Ecto neural progenitor cell (in vitro differentiated cells): ENCODE measurements at regions not wholly inside any gene's neighbourhood (a gene's known extent, or its start where the extent isn't known, plus 50 kb on each side); places are given as distances from the start of the nearest gene placed in this dataset.

ENCODE experiments used
- DNase-seq: peaks from one replicate; pipeline ENCODE4 v3.0.0-alpha.2; 2018; ENCODE audit warnings: low spot score

DNA sequence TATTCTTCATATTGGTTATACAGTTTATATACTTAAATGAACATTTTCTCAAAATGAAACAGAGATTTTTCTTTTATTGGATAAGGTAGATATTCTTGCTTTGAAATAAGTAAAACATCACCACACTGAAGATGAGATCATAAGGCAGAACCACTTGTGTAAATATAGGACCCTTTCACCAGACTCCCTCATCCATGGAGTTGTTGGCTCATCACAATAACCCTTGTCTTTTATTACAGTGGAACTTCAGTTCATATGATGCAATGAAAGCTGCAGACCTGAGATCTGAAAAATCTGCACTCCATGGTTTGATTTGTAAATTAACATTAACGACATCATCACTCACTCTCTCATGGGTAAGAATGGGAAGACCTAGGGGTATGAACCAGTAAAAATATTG is 51.9 kb upstream of the DBX2 start:
- DNase-seq = no peak

DNA sequence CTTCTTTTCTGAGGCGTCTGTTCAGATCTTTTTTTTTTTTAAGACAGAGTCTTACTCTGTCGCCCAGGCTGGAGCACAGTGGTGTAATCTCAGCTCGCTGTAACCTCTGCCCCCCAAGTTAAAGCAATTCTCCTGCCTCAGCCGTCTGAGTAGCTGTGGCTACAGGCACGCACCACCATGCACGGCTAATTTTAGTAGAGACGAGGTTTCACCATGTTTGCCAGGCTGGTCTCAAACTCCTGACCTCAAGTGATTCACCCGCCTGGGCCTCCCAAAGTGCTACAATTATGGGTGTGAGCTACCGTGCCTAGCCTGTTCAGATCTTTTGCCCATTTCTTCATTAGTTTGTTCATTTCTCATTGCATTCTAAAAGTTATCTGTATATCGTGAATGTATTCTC is 55.1 kb upstream of the DBX2 start:
- no peak for DNase-seq

DNA sequence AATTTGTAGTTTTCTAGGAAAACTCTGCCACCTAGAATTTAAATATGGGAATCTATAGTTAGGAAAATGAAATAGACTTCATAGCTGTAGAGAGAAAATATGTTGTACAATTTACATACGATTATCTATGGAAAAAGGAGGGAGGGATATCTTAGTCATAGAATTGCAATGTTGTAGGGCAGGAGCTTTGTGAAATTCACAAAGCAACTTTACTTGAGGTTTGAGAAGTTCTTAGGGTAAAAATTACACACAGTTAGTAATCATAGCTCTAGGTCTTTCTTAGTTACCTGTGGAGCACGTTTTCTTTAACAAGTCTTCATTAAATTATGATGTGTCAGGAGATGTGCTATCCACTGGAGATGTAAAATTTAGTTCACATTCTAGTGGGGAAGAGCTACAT is 61.4 kb upstream of the DBX2 start:
- no peak for DNase-seq

DNA sequence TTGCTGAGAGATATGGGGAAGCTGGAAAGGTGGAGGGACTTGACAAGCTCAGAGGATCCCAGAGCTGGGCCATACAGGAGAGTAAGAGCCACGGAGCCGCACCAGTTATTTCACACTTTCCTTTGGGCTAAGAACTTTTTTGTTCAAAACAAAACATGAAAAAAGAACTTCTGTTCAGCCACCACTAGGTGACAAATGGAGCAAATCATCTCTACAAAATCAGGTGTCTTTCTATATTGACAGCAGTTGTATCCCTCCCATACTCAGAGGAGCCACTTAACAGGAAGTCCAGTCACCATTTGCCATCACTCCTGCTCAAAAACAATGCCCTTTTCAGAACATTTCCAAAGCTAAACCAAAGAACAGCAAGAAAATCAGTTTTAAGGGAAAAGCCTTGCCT is 70.3 kb upstream of the DBX2 start:
- no peak for DNase-seq

- DNase-seq = no peak
These were observed 72.0 kb upstream of the DBX2 start for GRCh38 chr12:45122768-45123380.

DNA sequence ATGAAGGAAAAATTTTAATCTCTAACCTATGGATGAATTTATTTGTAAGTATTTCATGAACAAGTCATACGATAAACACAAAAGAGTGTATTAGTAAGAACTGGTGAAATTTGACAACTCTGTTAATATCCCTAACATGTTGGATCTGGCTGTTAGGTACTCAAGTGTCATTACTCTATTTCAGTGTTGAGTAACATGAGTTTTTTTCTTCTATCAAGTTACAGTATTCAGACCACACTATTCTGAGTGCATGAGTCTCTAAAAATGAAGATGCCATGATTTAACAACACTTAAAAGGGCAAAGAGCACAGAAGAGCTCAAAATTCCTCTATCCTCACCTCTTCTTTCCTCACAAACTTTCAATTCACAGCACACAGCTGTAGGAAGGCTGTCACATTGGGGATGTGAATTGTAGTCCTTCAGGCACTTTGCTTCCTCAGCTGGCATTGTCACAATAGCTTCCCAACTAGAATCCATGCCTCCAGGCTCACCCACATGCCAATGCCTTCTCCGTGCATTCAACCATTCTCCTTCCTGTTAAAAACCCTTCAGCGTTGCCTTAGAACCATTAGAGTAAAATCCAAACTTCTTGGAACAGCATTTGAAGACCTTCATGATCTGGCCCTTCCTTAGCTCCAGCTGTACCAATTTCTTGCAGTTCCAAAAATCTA is 73.7 kb upstream of the DBX2 start:
- no peak for DNase-seq

GRCh38 chr12:45125997-45126396 is 75.1 kb upstream of the DBX2 start:
- no peak for DNase-seq

- no peak for DNase-seq
These were observed 77.7 kb upstream of the DBX2 start for GRCh38 chr12:45128637-45129036.

DNA sequence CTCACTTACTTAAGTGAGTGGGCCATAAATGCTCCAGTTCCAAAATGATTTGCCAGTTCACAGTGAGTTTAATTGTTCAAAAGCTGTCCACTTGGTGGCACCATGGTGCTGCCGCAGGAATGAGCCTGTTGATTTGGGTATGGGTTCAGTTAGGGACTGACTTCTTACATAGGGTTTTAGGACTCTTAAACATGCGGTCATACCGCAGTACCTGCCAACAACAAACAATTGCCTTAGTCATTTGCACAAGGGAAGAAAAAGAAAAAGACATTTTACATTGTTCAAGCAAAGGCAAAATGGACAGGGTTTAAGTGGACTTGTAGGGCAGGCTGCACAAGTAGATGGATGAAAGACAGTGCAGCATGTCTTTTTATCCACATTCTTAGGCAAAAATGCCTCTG is 80.0 kb upstream of the DBX2 start:
- peak; percentile 76 for DNase-seq

DNA sequence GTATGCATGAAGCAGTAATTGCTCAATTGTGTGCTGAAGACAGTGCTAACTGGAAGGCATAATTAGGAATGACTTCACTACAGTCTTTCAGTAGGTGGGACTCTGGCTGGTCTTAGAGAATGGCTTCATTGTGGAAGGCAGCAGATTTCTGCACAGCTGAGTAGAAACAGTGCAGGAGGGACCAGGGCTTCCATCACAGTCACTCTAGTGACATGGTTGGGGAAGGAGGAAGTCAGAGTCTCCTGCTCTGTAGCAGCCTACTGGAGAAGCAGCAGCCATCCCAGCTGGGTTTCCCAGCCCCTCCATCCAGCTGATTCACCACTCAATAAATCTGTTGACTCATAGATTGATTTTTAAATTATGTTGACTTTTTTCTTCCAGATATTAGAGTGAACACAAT is 80.6 kb upstream of the DBX2 start:
- no peak for DNase-seq

GRCh38 chr12:45138609-45139008 is 77.3 kb upstream of the ANO6 start:
- DNase-seq = no peak

DNA sequence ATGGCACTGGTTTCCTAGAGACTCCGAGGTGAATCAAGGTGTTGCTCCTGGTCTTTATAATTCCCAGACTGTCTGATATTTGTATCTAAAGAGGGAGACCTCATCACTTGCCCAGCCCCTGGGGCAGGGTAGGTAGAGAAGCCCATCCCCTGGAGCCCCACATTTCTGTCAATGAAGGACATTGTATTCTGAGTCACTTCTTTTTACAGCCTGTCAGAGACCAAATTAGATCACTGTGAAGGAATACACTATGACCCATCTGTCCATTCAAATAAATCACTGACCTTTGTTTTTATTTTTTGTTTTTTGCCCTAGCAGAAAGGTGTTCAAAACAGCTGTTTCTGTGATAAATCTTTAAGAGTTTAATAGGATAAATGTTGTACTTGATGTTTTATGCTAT is 67.9 kb upstream of the ANO6 start:
- DNase-seq = no peak

DNA sequence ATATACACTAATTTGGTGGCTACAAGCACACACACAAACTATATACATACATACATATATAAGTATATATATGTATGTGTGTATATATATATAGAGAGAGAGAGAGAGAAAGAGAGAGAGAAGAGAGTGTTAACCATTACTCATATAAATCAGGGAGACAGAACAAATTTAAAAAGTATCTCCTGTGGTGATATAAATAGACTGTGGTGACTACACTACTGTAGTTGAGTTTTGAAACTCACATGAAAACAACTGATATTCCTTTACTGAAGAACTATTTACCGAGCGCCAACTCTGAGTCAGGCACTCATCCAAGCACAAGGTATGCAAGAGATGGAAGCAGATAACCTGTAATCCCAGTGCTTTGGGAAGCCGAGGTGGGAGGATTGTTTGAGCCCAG is 67.3 kb upstream of the ANO6 start:
- DNase-seq = no peak

- DNase-seq = no peak
These were observed 50.6 kb upstream of the ANO6 start for GRCh38 chr12:45165284-45165683.

DNA sequence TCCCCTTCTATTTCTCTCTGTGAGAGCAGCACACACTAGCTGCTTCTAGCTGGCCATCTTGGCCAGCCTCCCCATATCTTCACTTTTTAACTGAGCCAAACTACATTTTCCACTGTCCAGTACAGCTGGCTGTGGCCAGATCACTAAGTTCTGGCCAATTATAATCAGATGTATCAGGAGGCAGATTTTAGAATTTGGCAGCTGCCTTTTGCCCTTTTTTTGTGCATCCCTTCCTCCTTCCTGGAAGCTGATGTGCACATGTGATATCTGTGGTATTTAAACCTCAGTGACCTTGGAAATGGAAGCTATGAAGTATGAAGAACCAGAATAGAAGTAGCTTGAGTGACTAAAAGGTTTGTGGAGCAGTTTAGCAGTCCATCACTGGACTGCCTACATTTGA is 49.8 kb upstream of the ANO6 start:
- DNase-seq = no peak
